K562 (cell line): ENCODE measurements at regions not wholly inside any gene's neighbourhood (a gene's known extent, or its start where the extent isn't known, plus 50 kb on each side); places are given as distances from the start of the nearest gene placed in this dataset.

Experiments used
- ATAC-seq: fragments of 200-7000 bp; cut with Tn5 transposase; 3 replicates; pipeline ENCODE4 v1.9.1; 2020; ENCODE audit warnings: moderate library complexity
- BruUV-seq: library from RNA; stranded (reverse); fragments of 400-500 nt; replicated peaks from 2 replicates; lab custom pipeline; 2021; lab: Mats Ljungman, UMichigan
- CTCF ChIA-PET: fragments of 300-600 bp; formaldehyde crosslinking; extraction: SDS; loops from one replicate; lab custom pipeline; 2021; ENCODE audit warnings: low intra/inter-chr PET ratio; lab: Yijun Ruan, JAX
- POLR2A ChIA-PET: fragments of 300-600, 350-650 bp; sonication (Branson Sonifier 250); formaldehyde crosslinking; extraction: SDS; loops from one replicate; lab custom pipeline; 2021; ENCODE audit warnings: antibody characterized with exemption, inconsistent platforms; lab: Yijun Ruan, JAX
- DNase-seq, 4 experiments: peaks; one replicate each; pipeline versions ENCODE4 v3.0.0 to v3.0.0-alpha.2; 2011 to 2018; ENCODE audit warnings: low spot score in 3 of 4, mixed read lengths in 3 of 4; ENCODE audit errors: extremely low read depth in 1 of 4
- FAIRE-seq: peaks from 2 replicates; lab custom pipeline; 2011; peaks lifted over from hg19 to GRCh38; lab: Jason Lieb, UNC
- H2AFZ ChIP-seq: 2 replicates; pipeline ENCODE4 v1.6.0; 2011; ENCODE audit warnings: low read depth, low read length, control low read depth, inconsistent platforms
- H3K27ac ChIP-seq: fragments of 200-600 bp; 3 replicates; pipeline ENCODE4 v1.8.0; 2011; ENCODE audit warnings: low read depth, mild to moderate bottlenecking, control low read depth, inconsistent platforms, low read length, moderate library complexity, mixed read lengths; ENCODE audit errors: extremely low read depth
- H3K27me3 ChIP-seq, 2 experiments: fragments of 300-600 bp in 1 of 2; 2 replicates in 1 of 2; 3 replicates in 1 of 2; pipeline versions ENCODE4 v1.6.0 to v1.8.0; 2011; ENCODE audit warnings: inconsistent platforms in 2 of 2, low read length in 2 of 2, mild to moderate bottlenecking in 1 of 2, mixed read lengths in 1 of 2, moderate library complexity in 1 of 2; ENCODE audit not compliant: control insufficient read depth in 2 of 2, insufficient read depth in 2 of 2
- H3K36me3 ChIP-seq: fragments of 300-600 bp; 3 replicates; pipeline ENCODE4 v1.8.0; 2011; ENCODE audit warnings: mild to moderate bottlenecking, low read length, inconsistent platforms; ENCODE audit not compliant: control insufficient read depth, insufficient read depth
- H3K4me1 ChIP-seq, 2 experiments: fragments of 200-600 bp in 1 of 2; replicated peaks in 1 of 2; 2 replicates in 1 of 2; 3 replicates in 1 of 2; pipeline versions ENCODE4 v1.5.1 to v1.8.0; 2011; ENCODE audit warnings: inconsistent platforms in 2 of 2, low read length in 2 of 2, mild to moderate bottlenecking in 1 of 2, mixed read lengths in 1 of 2, moderate library complexity in 1 of 2; ENCODE audit not compliant: control insufficient read depth in 2 of 2, insufficient read depth in 2 of 2
- H3K4me2 ChIP-seq: 2 replicates; pipeline ENCODE4 v1.6.1; 2011; ENCODE audit warnings: low read length, control low read depth, inconsistent platforms, mixed read lengths; ENCODE audit not compliant: insufficient read depth
- H3K4me3 ChIP-seq: fragments of 200-600 bp; sonication (generic), shearing (Covaris generic); 2 replicates; pipeline ENCODE4 v1.5.1; 2016; ENCODE audit warnings: control low read depth, inconsistent platforms
- H3K79me2 ChIP-seq: fragments of 200-600 bp; 3 replicates; pipeline ENCODE4 v1.8.0; 2011; ENCODE audit warnings: low read length, inconsistent platforms; ENCODE audit not compliant: control insufficient read depth, insufficient read depth
- H3K9ac ChIP-seq, 2 experiments: 2 replicates each; pipeline versions ENCODE4 v1.6.0 to v1.6.1; 2011; ENCODE audit warnings: low read depth in 2 of 2, low read length in 2 of 2, control low read depth in 1 of 2, inconsistent platforms in 1 of 2, mild to moderate bottlenecking in 1 of 2, mixed read lengths in 1 of 2; ENCODE audit not compliant: insufficient read depth in 1 of 2
- H3K9me1 ChIP-seq: one replicate; pipeline ENCODE4 v1.6.0; 2011; ENCODE audit warnings: inconsistent platforms, mild to moderate bottlenecking, low read length, moderate library complexity; ENCODE audit not compliant: control insufficient read depth, insufficient read depth
- H3K9me3 ChIP-seq: replicated peaks from 2 replicates; pipeline ENCODE4 v1.5.1; 2011; ENCODE audit warnings: low read depth, low read length, inconsistent platforms; ENCODE audit not compliant: control insufficient read depth, insufficient read depth
- H4K20me1 ChIP-seq: replicated peaks from 2 replicates; pipeline ENCODE4 v1.6.1; 2011; ENCODE audit warnings: low read length, inconsistent platforms, mixed read lengths; ENCODE audit not compliant: control insufficient read depth, insufficient read depth
- ARID4B ChIP-seq: sonication (generic); formaldehyde crosslinking; IDR thresholded peaks from 2 replicates; pipeline ENCODE4 v1.8.0; 2022; ENCODE audit warnings: mild to moderate bottlenecking, missing genetic modification reagents
- ATF6 ChIP-seq: sonication (generic); formaldehyde crosslinking; IDR thresholded peaks from 2 replicates; pipeline ENCODE4 v1.4.0; 2020; ENCODE audit warnings: mild to moderate bottlenecking, missing genetic modification reagents
- CEBPG ChIP-seq, 3 experiments: fragments of 200-800 bp in 1 of 3; sonication (Bioruptor generic) in 1 of 3; sonication (generic) in 1 of 3; formaldehyde crosslinking in 1 of 3; IDR thresholded peaks in 2 of 3; conservative IDR thresholded peaks in 1 of 3; 2 replicates each; pipeline versions ENCODE4 v1.6.1 to v1.8.0; 2016 to 2022; ENCODE audit warnings: missing compliant biosample characterization in 2 of 3, missing genetic modification characterization in 2 of 3, mild to moderate bottlenecking in 1 of 3, missing genetic modification reagents in 1 of 3
- CREB3L1 ChIP-seq: fragments of 450-650 bp; IDR thresholded peaks from 2 replicates; pipeline ENCODE4 v1.6.1; 2014; ENCODE audit warnings: low read depth, mild to moderate bottlenecking, moderate library complexity, borderline replicate concordance
- GABPA ChIP-seq: fragments of 200-800 bp; sonication (Bioruptor generic); conservative IDR thresholded peaks from 2 replicates; pipeline ENCODE4 v1.6.1; 2016; ENCODE audit warnings: low read depth, missing genetic modification characterization, missing compliant biosample characterization
- SIRT6 ChIP-seq: IDR thresholded peaks from one replicate; pipeline ENCODE4 v1.6.1; 2012; ENCODE audit warnings: low read depth, mild to moderate bottlenecking, control low read depth, inconsistent platforms, low read length, moderate library complexity
- SRF ChIP-seq, 2 experiments: fragments of 250-450, 450-650 bp in 1 of 2; sonication (Bioruptor Pico) in 1 of 2; sonication (generic) in 1 of 2; formaldehyde crosslinking; IDR thresholded peaks; 2 replicates each; pipeline versions ENCODE4 v1.5.0 to v1.5.1; 2020 to 2022; ENCODE audit warnings: mild to moderate bottlenecking in 1 of 2, missing genetic modification reagents in 1 of 2
- TCF3 ChIP-seq: sonication (generic); formaldehyde crosslinking; IDR thresholded peaks from 2 replicates; pipeline ENCODE4 v1.4.0; 2020; ENCODE audit warnings: mild to moderate bottlenecking, missing genetic modification reagents
- ZC3H8 ChIP-seq: fragments of 450-650 bp; IDR thresholded peaks from 2 replicates; pipeline ENCODE4 v1.6.1; 2017
- ZNF354B ChIP-seq: fragments of 250-450 bp; sonication (Bioruptor Pico); IDR thresholded peaks from 2 replicates; pipeline ENCODE4 v1.4.0; 2020
- ZNF518B ChIP-seq: fragments of 250-450 bp; sonication (Bioruptor Pico); IDR thresholded peaks from 2 replicates; pipeline ENCODE4 v1.5.0; 2021; ENCODE audit warnings: mild to moderate bottlenecking, moderate library complexity
- WGBS: fragments of 100-300 bp; shearing (Covaris generic); methylation state at CpG from one replicate; pipeline ENCODE4 v1.1.6; 2016; ENCODE audit warnings: low coverage, mixed read lengths; ENCODE audit not compliant: insufficient coverage; ENCODE audit errors: missing lambda C conversion rate; 5-methylcytosine and 5-hydroxymethylcytosine counted together
- in situ Hi-C: fragments of 300-500 bp; cut with MboI; formaldehyde crosslinking; loops from 4 replicates; pipeline ENCODE4 v1.15.0; 2018; ENCODE audit warnings: inconsistent platforms, mixed read lengths
- intact Hi-C: fragments of 100-400 bp; cut with micrococcal nuclease; formaldehyde crosslinking; loops from 2 replicates; pipeline ENCODE4 v1.14.2; 2022

GRCh38 chr11:22974251-22974650 lies 114.0 kb upstream of the CCDC179 start:
- DNase-seq (no peak), ATAC-seq (no peak), FAIRE-seq (no peak)
- H2AFZ ChIP-seq: no peak overlapping the region
- no peak overlapping the region for H3K9ac ChIP-seq
- H3K4me3 ChIP-seq: no peak overlapping the region
- H3K4me1 ChIP-seq: no peaks in the 10 kb centered on the region
- H3K27me3 ChIP-seq: no peaks in the 10 kb centered on the region
- H3K4me2 ChIP-seq: no peak overlapping the region
- in situ Hi-C loops (no loop called here), intact Hi-C loops (no loop called here)
- H3K79me2 ChIP-seq: no peaks in the 10 kb centered on the region
- H3K9me1 ChIP-seq: no peaks in the 10 kb centered on the region
- 0% methylated on average over 3 of the region's 3 CpGs for WGBS
- BruUV-seq: no TSS peak
- POLR2A ChIA-PET: no interaction called here
- CTCF ChIA-PET: no interaction called here
- no peaks in the 10 kb centered on the region for H4K20me1 ChIP-seq
- no peak overlapping the region for H3K27ac ChIP-seq
- no peaks in the 10 kb centered on the region for H3K36me3 ChIP-seq
- TF ChIP-seq ARID4B (no peak), CEBPG (CRISPR knock-in tag; IDR thresholded peaks at IDR 0.05) (no peak), CEBPG (tag; conservative IDR thresholded peaks at IDR 0.05 in 1 of 2, IDR thresholded peaks at IDR 0.05 in 1 of 2) (no peak), ATF6 (CRISPR knock-in tag) (no peak), ZNF354B (CRISPR knock-in tag) (no peak), SIRT6 (no peak), CREB3L1 (no peak), ZNF518B (CRISPR knock-in tag) (no peak), SRF (CRISPR knock-in tag; IDR thresholded peaks at IDR 0.05) (no peak), TCF3 (CRISPR knock-in tag) (no peak), ZC3H8 (no peak), GABPA (tag) (no peak)
- H3K9me3 ChIP-seq: no peaks in the 10 kb centered on the region
